GM18505 (cell line): ENCODE measurements at regions not wholly inside any gene's neighbourhood (a gene's known extent, or its start where the extent isn't known, plus 50 kb on each side); places are given as distances from the start of the nearest gene placed in this dataset.

Experiments used
- ATAC-seq: cut with Tn5 transposase; IDR thresholded peaks from one replicate; pipeline ENCODE4 v1.9.1; 2021; ENCODE audit not compliant: unreplicated experiment
- POLR2A ChIP-seq: IDR thresholded peaks from 4 replicates; pipeline ENCODE4 v1.6.1; 2011; ENCODE audit warnings: borderline replicate concordance; ENCODE audit not compliant: insufficient read depth, insufficient read length; ENCODE audit errors: extremely low read depth

GRCh38 chr1:199861020-199861795, 166.3 kb upstream of the NR5A2 start:
- no peak for TF ChIP-seq POLR2A
- ATAC-seq, result no peak

GRCh38 chr1:199862047-199862446, 165.5 kb upstream of the NR5A2 start:
- no peak for TF ChIP-seq POLR2A
- no peak for ATAC-seq

GRCh38 chr1:199866210-199866617, 161.3 kb upstream of the NR5A2 start:
- TF ChIP-seq POLR2A, result no peak
- no peak for ATAC-seq

GRCh38 chr1:199867601-199868000, 159.9 kb upstream of the NR5A2 start:
- no peak for ATAC-seq
- no peak for TF ChIP-seq POLR2A

GRCh38 chr1:199868777-199869176, 158.7 kb upstream of the NR5A2 start:
- no peak for ATAC-seq
- no peak for TF ChIP-seq POLR2A

GRCh38 chr1:199875337-199875736, 152.2 kb upstream of the NR5A2 start:
- ATAC-seq, result no peak
- TF ChIP-seq POLR2A, result no peak

- TF ChIP-seq POLR2A, result no peak
- ATAC-seq, result no peak
Measured at GRCh38 chr1:199875856-199876255, 151.7 kb upstream of the NR5A2 start.

GRCh38 chr1:199877526-199878384, 149.8 kb upstream of the NR5A2 start:
- ATAC-seq, result no peak
- TF ChIP-seq POLR2A, result no peak

GRCh38 chr1:199878823-199879222, 148.7 kb upstream of the NR5A2 start:
- no peak for TF ChIP-seq POLR2A
- ATAC-seq, result no peak

- TF ChIP-seq POLR2A, result no peak
- no peak for ATAC-seq
Measured at GRCh38 chr1:199898654-199899053, 128.9 kb upstream of the NR5A2 start.

GRCh38 chr1:199901341-199901740, 126.2 kb upstream of the NR5A2 start:
- TF ChIP-seq POLR2A, result no peak
- ATAC-seq, result no peak

GRCh38 chr1:199907361-199907760, 120.1 kb upstream of the NR5A2 start:
- ATAC-seq, result no peak

GRCh38 chr1:199909137-199909536, 118.4 kb upstream of the NR5A2 start:
- TF ChIP-seq POLR2A, result no peak
- ATAC-seq, result no peak

More at GRCh38 chr1:199907361-199907760, 120.1 kb upstream of the NR5A2 start:
- TF ChIP-seq POLR2A, result no peak

GRCh38 chr1:199913318-199913717, 114.2 kb upstream of the NR5A2 start:
- TF ChIP-seq POLR2A, result no peak

More at GRCh38 chr1:199913318-199913717, 114.2 kb upstream of the NR5A2 start:
- ATAC-seq, result no peak
